GM23338 (cell line): ENCODE measurements at regions not wholly inside any gene's neighbourhood (a gene's known extent, or its start where the extent isn't known, plus 50 kb on each side); places are given as distances from the start of the nearest gene placed in this dataset.

Experiments
- CREB1 ChIP-seq: fragments of 250-450 bp; sonication (Bioruptor Pico); IDR thresholded peaks from 2 replicates; pipeline ENCODE4 v1.5.0; 2020; ENCODE audit warnings: low read depth, mild to moderate bottlenecking, moderate library complexity
- CTCF ChIP-seq, 2 experiments: fragments of 200-600 bp in 1 of 2; sonication (generic) in 1 of 2; conservative IDR thresholded peaks; 2 replicates each; pipeline versions ENCODE4 v1.5.1 to v1.6.1; 2016 to 2017; ENCODE audit warnings: antibody characterized with exemption in 2 of 2, low read depth in 2 of 2, mild to moderate bottlenecking in 2 of 2, moderate library complexity in 1 of 2
- ETS1 ChIP-seq: IDR thresholded peaks from 2 replicates; pipeline ENCODE4 v1.6.1; 2016; ENCODE audit warnings: antibody characterized with exemption
- EZH2 ChIP-seq: fragments of 200-600 bp; sonication (generic); IDR thresholded peaks from one replicate; pipeline ENCODE4 v1.8.0; 2017; ENCODE audit warnings: antibody characterized with exemption, mild to moderate bottlenecking, low read depth; ENCODE audit not compliant: unreplicated experiment
- EZH2phosphoT487 ChIP-seq: fragments of 200-600 bp; sonication (generic); IDR thresholded peaks from one replicate; pipeline ENCODE4 v1.8.1; 2018; ENCODE audit warnings: antibody characterized with exemption; ENCODE audit not compliant: unreplicated experiment
- JUNB ChIP-seq: IDR thresholded peaks from one replicate; pipeline ENCODE4 v1.6.1; 2016; ENCODE audit warnings: antibody characterized with exemption; ENCODE audit not compliant: unreplicated experiment
- NANOG ChIP-seq: IDR thresholded peaks from 2 replicates; pipeline ENCODE4 v1.6.1; 2016; ENCODE audit warnings: antibody characterized with exemption, borderline replicate concordance
- POLR2AphosphoS5 ChIP-seq: IDR thresholded peaks from 2 replicates; pipeline ENCODE4 v1.6.1; 2016; ENCODE audit warnings: antibody characterized with exemption, low read depth
- REST ChIP-seq: IDR thresholded peaks from one replicate; pipeline ENCODE4 v1.6.1; 2018; ENCODE audit warnings: antibody characterized with exemption; ENCODE audit not compliant: unreplicated experiment
- ZNF114 ChIP-seq: fragments of 250-450 bp; sonication (Bioruptor Pico); IDR thresholded peaks from 2 replicates; pipeline ENCODE4 v1.5.0; 2020; ENCODE audit warnings: mild to moderate bottlenecking, moderate library complexity
- ZNF331 ChIP-seq: fragments of 250-450 bp; sonication (Bioruptor Pico); IDR thresholded peaks from 2 replicates; pipeline ENCODE4 v1.5.0; 2020; ENCODE audit warnings: low read depth, mild to moderate bottlenecking, moderate library complexity

- no peak for TF ChIP-seq EZH2
- TF ChIP-seq CTCF (conservative IDR thresholded peaks at IDR 0.05; ENCODE audit: low read depth in 2 of 2), result no peak
- TF ChIP-seq EZH2phosphoT487, result no peak
- TF ChIP-seq POLR2AphosphoS5, result no peak
- no peak for TF ChIP-seq CREB1 (CRISPR knock-in tag)
- TF ChIP-seq REST, result no peak
- no peak for TF ChIP-seq ETS1
- TF ChIP-seq JUNB, result no peak
- TF ChIP-seq NANOG, result no peak
- TF ChIP-seq ZNF331 (CRISPR knock-in tag), result no peak
- TF ChIP-seq ZNF114, result no peak
Measured at GRCh38 chr18:78685250-78685979, 294.2 kb upstream of the SALL3 start.
